Mucosa of gallbladder (tissue), 1 donor: ENCODE measurements at regions not wholly inside any gene's neighbourhood (a gene's known extent, or its start where the extent isn't known, plus 50 kb on each side); places are given as distances from the start of the nearest gene placed in this dataset.
"Not testable (repeated sequence)": the region's sequence is repeated elsewhere in the genome, so short reads cannot be mapped to it uniquely, and the experiment has no call there.

Source experiments
- DNase-seq: peaks from one replicate; pipeline ENCODE4 v3.0.0-alpha.2; 2020; ENCODE audit warnings: low spot score
- donor health status: DM: no; HTN: no; CAD: no.

- DNase-seq = no peak
These were observed 94.8 kb upstream of the TENM4 start for GRCh38 chr11:79535606-79536005.

- DNase-seq = no peak
These were observed 84.4 kb upstream of the TENM4 start for GRCh38 chr11:79525257-79525656.

- no peak for DNase-seq
These were observed 81.8 kb upstream of the TENM4 start for GRCh38 chr11:79522626-79523025.

DNA sequence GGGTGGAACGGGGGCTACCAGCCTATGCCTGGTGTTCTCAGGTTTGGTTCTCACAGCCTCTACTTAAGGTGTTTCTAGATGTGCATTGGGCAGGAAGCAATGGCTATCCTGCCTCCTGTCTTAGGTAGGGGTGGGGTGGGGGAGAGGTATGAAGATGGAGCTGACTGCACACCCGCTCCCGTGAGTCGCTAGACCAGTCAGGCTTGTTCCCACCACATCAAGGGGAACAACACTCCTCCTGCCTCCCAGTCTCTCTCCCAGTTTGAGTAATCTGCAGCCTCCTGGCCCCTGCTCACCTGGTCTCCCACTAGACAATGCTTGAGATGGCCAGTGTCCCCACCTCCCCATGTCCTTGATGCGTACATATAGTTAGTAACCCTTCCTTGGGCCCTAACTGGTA, 79.3 kb upstream of the TENM4 start:
- DNase-seq = no peak

DNA sequence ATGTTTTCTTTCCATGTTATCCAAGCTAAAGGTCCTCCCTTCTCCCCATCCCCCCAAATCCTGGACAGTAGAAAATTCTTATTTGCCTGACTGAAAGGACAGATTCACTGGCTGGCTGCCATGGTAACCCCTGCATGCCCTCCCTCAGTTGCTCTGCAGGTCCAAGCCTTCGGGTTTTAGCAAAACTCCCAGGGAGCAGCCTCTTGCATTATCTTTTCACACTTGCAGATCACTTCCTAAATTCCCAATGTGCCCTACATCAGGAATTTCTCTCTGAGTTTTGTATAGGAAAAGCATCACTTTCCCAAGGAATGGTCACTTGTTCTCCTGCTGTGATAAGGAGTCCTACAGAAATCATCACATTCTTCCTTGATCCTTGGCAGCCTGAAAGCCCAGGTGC, 75.0 kb upstream of the TENM4 start:
- no peak for DNase-seq

DNA sequence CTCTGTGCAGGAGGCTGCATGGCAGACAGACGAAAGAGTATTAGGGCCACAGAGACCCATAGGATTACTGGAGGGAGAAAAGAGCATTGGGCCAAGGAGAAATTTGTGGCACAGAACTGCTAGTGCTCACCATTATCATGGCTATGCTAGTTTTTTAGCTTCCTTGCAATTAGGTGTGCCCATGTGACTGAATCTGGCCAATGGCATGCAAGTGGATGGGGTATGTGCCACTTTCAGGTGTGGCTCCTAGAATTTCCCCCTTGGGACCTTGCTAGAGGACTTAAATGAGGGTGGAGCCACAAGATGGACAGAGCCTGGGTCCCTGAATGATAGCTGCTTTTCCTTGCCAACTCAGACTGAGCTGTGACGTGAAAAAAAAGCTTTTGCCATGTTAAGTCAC, 73.9 kb upstream of the TENM4 start:
- DNase-seq = no peak

- no peak for DNase-seq
These were observed 73.5 kb upstream of the TENM4 start for GRCh38 chr11:79514290-79514689.

- no peak for DNase-seq
These were observed 72.1 kb upstream of the TENM4 start for GRCh38 chr11:79512706-79513469.

GRCh38 chr11:79510960-79511359, 70.1 kb upstream of the TENM4 start:
- DNase-seq = no peak

GRCh38 chr11:79508461-79508860, 67.6 kb upstream of the TENM4 start:
- no peak for DNase-seq

DNA sequence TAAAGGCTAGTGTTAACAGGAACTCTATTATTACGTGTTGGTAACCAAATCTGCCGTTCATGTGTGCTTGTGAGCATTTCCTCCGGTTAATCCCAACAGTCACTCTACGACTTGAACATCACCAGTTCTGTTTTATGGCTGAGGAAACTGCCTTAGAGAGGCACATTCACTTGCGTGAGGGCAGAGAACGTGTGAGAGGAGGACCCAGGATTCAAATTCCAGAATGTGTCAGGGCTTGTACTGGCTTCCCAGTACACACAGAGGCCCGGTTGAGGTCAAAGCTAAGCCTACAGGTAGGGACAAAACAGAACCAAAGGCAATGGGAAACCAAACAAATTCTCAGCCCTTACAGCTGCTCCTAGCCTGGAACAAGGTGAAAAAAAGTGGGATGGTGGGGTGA, 66.9 kb upstream of the TENM4 start:
- DNase-seq = no peak

- DNase-seq = no peak
These were observed 66.0 kb upstream of the TENM4 start for GRCh38 chr11:79506734-79507344.

- DNase-seq = no peak
These were observed 65.3 kb upstream of the TENM4 start for GRCh38 chr11:79506124-79506523.

- DNase-seq = no peak
These were observed 62.2 kb upstream of the TENM4 start for GRCh38 chr11:79503028-79503427.

- DNase-seq = no peak
These were observed 60.9 kb upstream of the TENM4 start for GRCh38 chr11:79501707-79502106.

- DNase-seq = not testable (repeated sequence)
These were observed 59.1 kb upstream of the TENM4 start for GRCh38 chr11:79499929-79500328.

GRCh38 chr11:79498667-79499066, 57.8 kb upstream of the TENM4 start:
- no peak for DNase-seq

GRCh38 chr11:79493555-79494171, 52.8 kb upstream of the TENM4 start:
- DNase-seq = peak; percentile 61

DNA sequence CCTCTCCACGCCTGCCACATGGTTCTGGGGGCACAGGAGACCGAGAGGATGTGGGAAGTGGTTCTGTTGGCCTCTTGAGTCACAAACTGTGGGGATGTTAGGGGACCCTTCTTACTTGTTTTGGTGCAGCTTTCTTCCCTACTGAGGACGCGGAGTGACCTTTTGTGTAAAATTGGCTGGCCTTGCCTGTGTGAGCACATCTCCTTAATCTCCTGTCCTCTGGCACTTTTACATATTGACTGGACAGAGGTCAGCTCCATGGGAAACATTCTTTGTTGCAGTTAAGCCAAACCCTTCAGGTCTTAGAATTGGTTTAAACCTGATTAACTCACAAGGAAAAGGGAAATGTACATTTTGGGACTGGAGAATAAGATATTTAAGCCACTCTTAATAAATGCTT, 51.2 kb upstream of the TENM4 start:
- no peak for DNase-seq
